ENCODE measurements at regions not wholly inside any gene's neighbourhood (a gene's known extent, or its start where the extent isn't known, plus 50 kb on each side); places are given as distances from the start of the nearest gene placed in this dataset.
"Not testable (repeated sequence)": the region's sequence is repeated elsewhere in the genome, so short reads cannot be mapped to it uniquely, and the experiment has no call there.

DNA sequence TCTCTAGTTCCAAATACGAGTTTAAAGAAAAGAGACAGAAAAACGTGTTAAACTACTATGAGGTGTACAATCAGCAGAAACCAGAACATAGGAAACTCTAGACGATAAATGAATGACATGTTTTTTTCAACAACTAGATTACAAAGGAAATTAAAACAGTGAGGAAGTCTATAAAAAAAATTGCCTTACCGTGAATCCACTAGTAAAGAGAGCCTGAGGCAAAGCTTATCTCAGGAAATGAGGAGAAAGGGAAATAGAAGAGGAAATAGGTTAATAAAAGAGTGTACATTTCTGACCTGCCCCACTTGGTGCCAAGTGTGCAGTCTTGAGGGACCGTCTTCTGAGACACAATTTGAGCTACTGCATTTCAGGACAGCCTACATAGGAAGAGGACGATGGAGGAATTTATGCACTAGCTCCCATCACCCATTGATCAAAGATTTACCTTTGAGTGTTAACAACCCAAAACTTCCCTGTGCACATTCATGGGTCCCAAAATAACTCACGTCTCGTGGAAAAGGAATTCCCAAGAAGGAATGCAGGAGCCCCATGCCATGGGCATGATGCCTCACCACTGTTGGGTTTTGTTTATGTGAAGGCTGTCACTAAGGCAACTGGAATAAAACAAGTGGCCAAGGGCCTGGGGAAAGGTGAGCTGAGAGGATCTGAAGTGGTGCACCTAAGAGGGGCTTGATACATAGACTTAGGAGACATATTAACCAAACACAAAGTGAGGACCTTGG lies 53.6 kb upstream of the SLC1A3 start:
- ATAC-seq (no peak), DNase-seq (ENCODE audit: low spot score) (no peak)
- no peaks in the 10 kb centered on the region for H3K4me1 Mint-ChIP-seq (ENCODE audit: low read depth in 2 of 2)
- H3K27me3 Mint-ChIP-seq, result no peaks in the 10 kb centered on the region
- H3K9me3 Mint-ChIP-seq, result peaks cover 4% of the 10 kb centered on the region
- no peaks in the 10 kb centered on the region for H3K36me3 Mint-ChIP-seq
- no peak overlapping the region for H3K27ac Mint-ChIP-seq
- no peak overlapping the region for H3K4me3 Mint-ChIP-seq

DNA sequence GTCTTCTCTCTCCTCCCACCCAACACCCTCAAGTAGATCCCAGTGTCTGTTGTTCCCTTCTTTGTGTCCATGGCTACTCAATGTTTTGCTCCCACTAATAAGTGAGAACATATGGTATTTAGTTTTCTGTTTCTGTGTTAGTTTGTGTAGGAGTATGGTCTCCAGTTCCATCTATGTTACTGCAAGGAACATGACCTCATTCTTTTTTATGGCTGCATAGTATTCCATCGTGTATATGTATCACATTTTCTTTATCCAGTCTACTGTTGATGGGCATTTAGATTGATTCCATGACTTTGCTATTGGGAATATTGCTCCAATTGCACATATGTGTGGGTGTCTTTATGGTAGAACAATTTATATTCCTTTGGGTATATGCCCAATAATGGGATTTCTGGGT lies 51.4 kb upstream of the SLC1A3 start:
- not testable (repeated sequence) for H3K36me3 Mint-ChIP-seq; ATAC-seq; H3K27me3 Mint-ChIP-seq; H3K4me3 Mint-ChIP-seq; DNase-seq (ENCODE audit: low spot score); H3K27ac Mint-ChIP-seq; H3K9me3 Mint-ChIP-seq; H3K4me1 Mint-ChIP-seq (ENCODE audit: low read depth in 2 of 2)

Measured in natural killer cell treated with Interleukin-12 subunit alpha and Interleukin-12 subunit beta and Interleukin-15 and Interleukin-18, amount 100 ng/mL, for 72 hours (primary cell).